GM23248 (cell line): ENCODE measurements at regions not wholly inside any gene's neighbourhood (a gene's known extent, or its start where the extent isn't known, plus 50 kb on each side); places are given as distances from the start of the nearest gene placed in this dataset.

Experiments
- DNase-seq: peaks from one replicate; pipeline ENCODE4 v3.0.0-alpha.2; 2015
- H2AFZ ChIP-seq: fragments of 200-600 bp; sonication (generic); 2 replicates; pipeline ENCODE4 v1.6.1; 2016; ENCODE audit warnings: antibody characterized with exemption
- H3F3A ChIP-seq: fragments of 200-600 bp; sonication (generic); 2 replicates; pipeline ENCODE4 v1.6.1; 2016; ENCODE audit warnings: mild to moderate bottlenecking, antibody characterized with exemption, mixed run types; ENCODE audit not compliant: insufficient read depth
- H3K27ac ChIP-seq: fragments of 200-600 bp; sonication (generic); 2 replicates; pipeline ENCODE4 v1.5.1; 2016; ENCODE audit warnings: mild to moderate bottlenecking
- H3K27me3 ChIP-seq: fragments of 200-600 bp; sonication (generic); replicated peaks from 2 replicates; pipeline ENCODE4 v1.6.1; 2016; ENCODE audit warnings: mild to moderate bottlenecking; ENCODE audit not compliant: insufficient read depth
- H3K36me3 ChIP-seq: fragments of 200-600 bp; sonication (generic); 2 replicates; pipeline ENCODE4 v1.6.1; 2016; ENCODE audit warnings: low read depth, mild to moderate bottlenecking
- H3K4me1 ChIP-seq: fragments of 200-600 bp; sonication (generic); 2 replicates; pipeline ENCODE4 v1.6.1; 2016; ENCODE audit warnings: mild to moderate bottlenecking; ENCODE audit not compliant: insufficient read depth
- H3K4me2 ChIP-seq: fragments of 200-600 bp; sonication (generic); one replicate; pipeline ENCODE4 v1.6.1; 2016; ENCODE audit warnings: mild to moderate bottlenecking; ENCODE audit not compliant: unreplicated experiment
- H3K4me3 ChIP-seq: fragments of 200-600 bp; sonication (generic); 2 replicates; pipeline ENCODE4 v1.5.1; 2016; ENCODE audit warnings: mild to moderate bottlenecking
- H3K79me2 ChIP-seq: fragments of 200-600 bp; sonication (generic); 2 replicates; pipeline ENCODE4 v1.6.1; 2016; ENCODE audit warnings: mild to moderate bottlenecking; ENCODE audit not compliant: insufficient read depth
- H3K9ac ChIP-seq: fragments of 200-600 bp; sonication (generic); 2 replicates; pipeline ENCODE4 v1.6.1; 2016; ENCODE audit warnings: mild to moderate bottlenecking
- H3K9me2 ChIP-seq: fragments of 200-600 bp; sonication (generic); 2 replicates; pipeline ENCODE4 v1.6.1; 2016; ENCODE audit warnings: mixed run types, mild to moderate bottlenecking, moderate library complexity; ENCODE audit not compliant: insufficient read depth
- H3K9me3 ChIP-seq: fragments of 200-600 bp; sonication (generic); one replicate; pipeline ENCODE4 v1.6.1; 2017; ENCODE audit warnings: low read depth
- H4K20me1 ChIP-seq: fragments of 200-600 bp; sonication (generic); 2 replicates; pipeline ENCODE4 v1.6.0; 2016; ENCODE audit not compliant: insufficient read depth
- EZH2 ChIP-seq: fragments of 200-600 bp; sonication (generic); IDR thresholded peaks from 2 replicates; pipeline ENCODE4 v1.6.1; 2018; ENCODE audit warnings: antibody characterized with exemption, mild to moderate bottlenecking; ENCODE audit not compliant: insufficient read depth, poor library complexity, severe bottlenecking
- EZH2phosphoT487 ChIP-seq: fragments of 200-600 bp; sonication (generic); IDR thresholded peaks from 2 replicates; pipeline ENCODE4 v1.6.1; 2018; ENCODE audit warnings: antibody characterized with exemption, moderate library complexity, mild to moderate bottlenecking, low read depth; ENCODE audit not compliant: insufficient read depth
- WGBS, 2 experiments: methylation state at CpG; one replicate each; pipeline ENCODE4 v1.1.6; 2015 to 2017; ENCODE audit warnings: low lambda C conversion rate in 2 of 2, low coverage in 1 of 2; ENCODE audit errors: missing lambda C conversion rate in 2 of 2; 5-methylcytosine and 5-hydroxymethylcytosine counted together
- in situ Hi-C: fragments of 300-500 bp; cut with MboI; formaldehyde crosslinking; loops from 2 replicates; pipeline ENCODE4 v1.15.0; 2020

- Histone ChIP-seq H3K4me2 (no peak overlapping the region), H2AFZ (no peak overlapping the region), H3K4me1 (peaks cover 17% of the 10 kb centered on the region), H3K4me3 (no peak overlapping the region), H3K9me3 (no peaks in the 10 kb centered on the region), H3K27ac (no peak overlapping the region), H3K36me3 (no peaks in the 10 kb centered on the region), H3K9me2 (no peaks in the 10 kb centered on the region), H3K27me3 (no peaks in the 10 kb centered on the region), H3K9ac (no peak overlapping the region), H3F3A (no peaks in the 10 kb centered on the region), H3K79me2 (no peaks in the 10 kb centered on the region), H4K20me1 (no peaks in the 10 kb centered on the region)
- whole genome bisulfite sequencing, 2 experiments = 95 to 97% methylated on average over 2 of the region's 2 CpGs
- no peak for TF ChIP-seq EZH2phosphoT487
- no peak for TF ChIP-seq EZH2
- DNase-seq = no peak
- in situ Hi-C loops = no loop called here
Measured at GRCh38 chr3:177733936-177734335, 536.7 kb upstream of the TBL1XR1 start.

GRCh38 chr3:177735431-177735830 lies 538.1 kb upstream of the TBL1XR1 start:
- Histone ChIP-seq H3K4me1 (peaks cover 17% of the 10 kb centered on the region), H4K20me1 (no peaks in the 10 kb centered on the region), H3F3A (no peaks in the 10 kb centered on the region), H3K36me3 (no peaks in the 10 kb centered on the region), H3K9me3 (no peaks in the 10 kb centered on the region), H3K4me3 (no peak overlapping the region), H3K79me2 (no peaks in the 10 kb centered on the region), H3K9me2 (no peaks in the 10 kb centered on the region), H3K27me3 (no peaks in the 10 kb centered on the region), H3K27ac (no peak overlapping the region), H3K9ac (no peak overlapping the region), H3K4me2 (no peak overlapping the region), H2AFZ (no peak overlapping the region)
- DNase-seq = no peak
- TF ChIP-seq EZH2phosphoT487 (no peak), EZH2 (no peak)
- 73 to 79% methylated on average over 2 of the region's 2 CpGs for WGBS, 2 experiments
- in situ Hi-C loops = no loop called here

- no peaks in the 10 kb centered on the region for H3F3A ChIP-seq
- H3K27ac ChIP-seq = no peak overlapping the region
- H3K9me3 ChIP-seq = no peaks in the 10 kb centered on the region
- no peak overlapping the region for H3K4me3 ChIP-seq
- no peaks in the 10 kb centered on the region for H4K20me1 ChIP-seq
- 99% methylated on average over 5 of the region's 5 CpGs for WGBS, 2 experiments
- TF ChIP-seq EZH2phosphoT487 (no peak), EZH2 (no peak)
- H2AFZ ChIP-seq = no peak overlapping the region
- H3K79me2 ChIP-seq = no peaks in the 10 kb centered on the region
- no peak overlapping the region for H3K4me2 ChIP-seq
- H3K9ac ChIP-seq = no peak overlapping the region
- in situ Hi-C loops = no loop called here
- no peaks in the 10 kb centered on the region for H3K9me2 ChIP-seq
- peaks cover 5% of the 10 kb centered on the region for H3K4me1 ChIP-seq
- DNase-seq = no peak
- H3K27me3 ChIP-seq = no peaks in the 10 kb centered on the region
- H3K36me3 ChIP-seq = no peaks in the 10 kb centered on the region
Measured at GRCh38 chr3:177739461-177739860, 542.2 kb upstream of the TBL1XR1 start.

- Histone ChIP-seq H3K9me3 (no peaks in the 10 kb centered on the region), H3K27me3 (no peaks in the 10 kb centered on the region), H3K27ac (no peak overlapping the region), H4K20me1 (no peaks in the 10 kb centered on the region), H3K4me2 (no peak overlapping the region), H3K4me3 (no peak overlapping the region), H2AFZ (no peak overlapping the region), H3K9me2 (no peaks in the 10 kb centered on the region), H3K4me1 (peaks cover 3% of the 10 kb centered on the region; the same call in 1 of the 2 replicates), H3K9ac (no peak overlapping the region), H3F3A (peaks cover 4% of the 10 kb centered on the region; the same call in 1 of the 2 replicates), H3K36me3 (no peaks in the 10 kb centered on the region), H3K79me2 (no peaks in the 10 kb centered on the region)
- TF ChIP-seq EZH2 = no peak
- TF ChIP-seq EZH2phosphoT487 = no peak
- in situ Hi-C loops = no loop called here
- WGBS, 2 experiments = 89 to 90% methylated on average over 3 of the region's 3 CpGs
- DNase-seq = no peak
Measured at GRCh38 chr3:177740254-177740653, 543.0 kb upstream of the TBL1XR1 start.

- no peak for DNase-seq
Measured at GRCh38 chr3:177742273-177742672, 545.0 kb upstream of the TBL1XR1 start.

More at GRCh38 chr3:177742273-177742672, 545.0 kb upstream of the TBL1XR1 start:
- no peaks in the 10 kb centered on the region for H3K27me3 ChIP-seq
- H3K27ac ChIP-seq = no peak overlapping the region
- TF ChIP-seq EZH2 = no peak
- no peak for TF ChIP-seq EZH2phosphoT487
- H3K9me2 ChIP-seq = no peaks in the 10 kb centered on the region
- WGBS, 2 experiments = 85 to 89% methylated on average over 4 of the region's 4 CpGs
- in situ Hi-C loops = no loop called here
- H2AFZ ChIP-seq = no peak overlapping the region
- H3K79me2 ChIP-seq = no peaks in the 10 kb centered on the region
- H3K4me1 ChIP-seq = no peaks in the 10 kb centered on the region
- no peaks in the 10 kb centered on the region for H3K36me3 ChIP-seq
- no peak overlapping the region for H3K9ac ChIP-seq
- no peaks in the 10 kb centered on the region for H3K9me3 ChIP-seq
- H4K20me1 ChIP-seq = no peaks in the 10 kb centered on the region
- no peak overlapping the region for H3K4me3 ChIP-seq
- H3K4me2 ChIP-seq = no peak overlapping the region
- H3F3A ChIP-seq = peaks cover 4% of the 10 kb centered on the region; the same call in 1 of the 2 replicates
